WTC11 (cell line): ENCODE measurements at regions not wholly inside any gene's neighbourhood (a gene's known extent, or its start where the extent isn't known, plus 50 kb on each side); places are given as distances from the start of the nearest gene placed in this dataset.

Experiments
- ATAC-seq: fragments of 200-7000 bp; cut with Tn5 transposase; 2 replicates; pipeline ENCODE4 v1.10.0; 2021; ENCODE audit warnings: mild to moderate bottlenecking, moderate library complexity
- CTCF ChIA-PET: fragments of 300-600 bp; sonication (Branson Sonifier 250); formaldehyde crosslinking; loops from one replicate; lab custom pipeline; 2021; ENCODE audit warnings: antibody characterized with exemption; lab: Charles Lee
- POLR2A ChIA-PET: fragments of 350-600 bp; sonication (Branson Sonifier 250); formaldehyde crosslinking; loops from one replicate; lab custom pipeline; 2021; ENCODE audit warnings: antibody characterized with exemption; lab: Charles Lee
- DNase-seq: peaks from one replicate; pipeline ENCODE4 v3.0.0; 2021; ENCODE audit warnings: low spot score
- H3K27ac Mint-ChIP-seq: 2 replicates; pipeline ENCODE4 v1.8.0; 2021; ENCODE audit warnings: mixed read lengths
- H3K27me3 Mint-ChIP-seq: 2 replicates; pipeline ENCODE4 v1.8.0; 2021; ENCODE audit warnings: low read depth, mild to moderate bottlenecking, moderate library complexity, mixed read lengths
- H3K36me3 Mint-ChIP-seq: 2 replicates; pipeline ENCODE4 v1.8.0; 2021; ENCODE audit warnings: mixed read lengths
- H3K4me1 Mint-ChIP-seq: 2 replicates; pipeline ENCODE4 v1.8.0; 2022; ENCODE audit warnings: mixed read lengths
- H3K4me3 Mint-ChIP-seq: 2 replicates; pipeline ENCODE4 v1.8.0; 2021; ENCODE audit warnings: mild to moderate bottlenecking, moderate library complexity, mixed read lengths
- H3K9me3 Mint-ChIP-seq: 2 replicates; pipeline ENCODE4 v1.8.0; 2021; ENCODE audit warnings: mixed read lengths
- ATF1 ChIP-seq: sonication (generic); formaldehyde crosslinking; IDR thresholded peaks from 2 replicates; pipeline ENCODE4 v1.8.1; 2023; ENCODE audit warnings: mild to moderate bottlenecking, moderate library complexity, missing genetic modification reagents
- CBFB ChIP-seq: sonication (generic); formaldehyde crosslinking; IDR thresholded peaks from 2 replicates; pipeline ENCODE4 v1.8.1; 2022; ENCODE audit warnings: mild to moderate bottlenecking, low read depth, missing genetic modification reagents
- ZNF263 ChIP-seq: sonication (generic); formaldehyde crosslinking; IDR thresholded peaks from 2 replicates; pipeline ENCODE4 v1.8.1; 2022; ENCODE audit warnings: low read depth, mild to moderate bottlenecking, moderate library complexity, missing genetic modification reagents
- TF ChIP-seq, protein P1 (sequence below): sonication (generic); formaldehyde crosslinking; conservative IDR thresholded peaks from 2 replicates; pipeline ENCODE4 v1.8.1; 2023; ENCODE audit warnings: mild to moderate bottlenecking, low read depth, missing genetic modification reagents, moderate library complexity
- TF ChIP-seq, protein P2 (sequence below): sonication (generic); formaldehyde crosslinking; IDR thresholded peaks from 2 replicates; pipeline ENCODE4 v1.8.1; 2023; ENCODE audit warnings: mild to moderate bottlenecking, missing genetic modification reagents
- TF ChIP-seq, protein P3 (sequence below): sonication (generic); formaldehyde crosslinking; IDR thresholded peaks from 2 replicates; pipeline ENCODE4 v1.8.1; 2022; ENCODE audit warnings: mild to moderate bottlenecking, missing genetic modification reagents, moderate library complexity, borderline replicate concordance
- TF ChIP-seq, protein P4 (sequence below): sonication (generic); formaldehyde crosslinking; IDR thresholded peaks from 2 replicates; pipeline ENCODE4 v1.8.1; 2023; ENCODE audit warnings: mild to moderate bottlenecking, moderate library complexity, missing genetic modification reagents
- TF ChIP-seq, protein P5 (sequence below): sonication (generic); formaldehyde crosslinking; IDR thresholded peaks from 2 replicates; pipeline ENCODE4 v1.8.0; 2022; ENCODE audit warnings: missing genetic modification reagents

DNA sequence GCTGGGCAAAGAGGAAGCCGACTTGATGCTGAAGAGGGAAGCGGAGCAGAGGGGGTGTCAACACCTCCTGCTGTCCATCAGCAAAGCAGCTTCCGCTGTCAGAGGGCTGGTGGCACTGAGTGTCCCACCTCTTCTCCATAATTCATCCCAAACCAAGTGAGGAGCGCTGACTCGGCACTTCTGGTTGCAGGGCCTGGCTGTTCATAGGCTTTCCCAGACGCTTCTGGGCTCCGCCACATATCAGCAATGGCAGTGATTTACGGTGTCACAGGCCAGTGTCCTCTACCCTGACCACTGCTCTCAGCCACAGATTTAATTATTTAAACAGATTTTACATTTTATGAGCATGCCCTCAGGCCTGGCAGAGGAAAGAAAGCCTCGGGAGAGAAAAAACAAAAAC lies 70.1 kb upstream of the TENM4 start (continued):
- TF ChIP-seq, protein P1, sequence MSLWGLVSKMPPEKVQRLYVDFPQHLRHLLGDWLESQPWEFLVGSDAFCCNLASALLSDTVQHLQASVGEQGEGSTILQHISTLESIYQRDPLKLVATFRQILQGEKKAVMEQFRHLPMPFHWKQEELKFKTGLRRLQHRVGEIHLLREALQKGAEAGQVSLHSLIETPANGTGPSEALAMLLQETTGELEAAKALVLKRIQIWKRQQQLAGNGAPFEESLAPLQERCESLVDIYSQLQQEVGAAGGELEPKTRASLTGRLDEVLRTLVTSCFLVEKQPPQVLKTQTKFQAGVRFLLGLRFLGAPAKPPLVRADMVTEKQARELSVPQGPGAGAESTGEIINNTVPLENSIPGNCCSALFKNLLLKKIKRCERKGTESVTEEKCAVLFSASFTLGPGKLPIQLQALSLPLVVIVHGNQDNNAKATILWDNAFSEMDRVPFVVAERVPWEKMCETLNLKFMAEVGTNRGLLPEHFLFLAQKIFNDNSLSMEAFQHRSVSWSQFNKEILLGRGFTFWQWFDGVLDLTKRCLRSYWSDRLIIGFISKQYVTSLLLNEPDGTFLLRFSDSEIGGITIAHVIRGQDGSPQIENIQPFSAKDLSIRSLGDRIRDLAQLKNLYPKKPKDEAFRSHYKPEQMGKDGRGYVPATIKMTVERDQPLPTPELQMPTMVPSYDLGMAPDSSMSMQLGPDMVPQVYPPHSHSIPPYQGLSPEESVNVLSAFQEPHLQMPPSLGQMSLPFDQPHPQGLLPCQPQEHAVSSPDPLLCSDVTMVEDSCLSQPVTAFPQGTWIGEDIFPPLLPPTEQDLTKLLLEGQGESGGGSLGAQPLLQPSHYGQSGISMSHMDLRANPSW (CRISPR knock-in tag): no peak

DNA sequence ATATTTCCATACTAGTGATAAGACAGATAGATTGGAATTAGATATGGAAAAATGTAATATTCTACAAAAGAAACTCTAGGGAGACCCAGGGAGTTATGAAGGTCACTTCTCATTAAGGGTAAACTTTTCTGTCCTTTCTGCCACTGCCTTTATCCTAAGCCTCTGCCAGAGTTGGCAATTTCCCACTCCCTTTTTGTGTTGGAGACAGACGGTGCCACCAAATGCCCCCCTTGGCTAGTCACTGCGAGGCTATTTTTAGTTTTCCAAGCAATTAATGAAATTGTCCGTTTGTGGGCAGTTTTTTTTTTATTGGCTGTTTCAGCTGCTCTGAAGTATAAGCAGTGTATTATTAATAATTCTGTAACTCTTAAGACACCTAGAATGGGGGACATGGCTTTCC lies 67.6 kb upstream of the TENM4 start:
- Mint-ChIP-seq H3K27ac (no peak overlapping the region), H3K4me1 (peaks cover 14% of the 10 kb centered on the region), H3K9me3 (no peaks in the 10 kb centered on the region), H3K27me3 (peaks cover 13% of the 10 kb centered on the region), H3K4me3 (no peak overlapping the region)
- CTCF ChIA-PET: interaction anchor here (0.7 kb wide), 1 partner anchor 68 kb away, joined by 4 read pairs; the partner anchor contains the start of gene TENM4
- POLR2A ChIA-PET: no interaction called here
- no peak for DNase-seq
- no peak for ATAC-seq
- TF ChIP-seq, protein P2, sequence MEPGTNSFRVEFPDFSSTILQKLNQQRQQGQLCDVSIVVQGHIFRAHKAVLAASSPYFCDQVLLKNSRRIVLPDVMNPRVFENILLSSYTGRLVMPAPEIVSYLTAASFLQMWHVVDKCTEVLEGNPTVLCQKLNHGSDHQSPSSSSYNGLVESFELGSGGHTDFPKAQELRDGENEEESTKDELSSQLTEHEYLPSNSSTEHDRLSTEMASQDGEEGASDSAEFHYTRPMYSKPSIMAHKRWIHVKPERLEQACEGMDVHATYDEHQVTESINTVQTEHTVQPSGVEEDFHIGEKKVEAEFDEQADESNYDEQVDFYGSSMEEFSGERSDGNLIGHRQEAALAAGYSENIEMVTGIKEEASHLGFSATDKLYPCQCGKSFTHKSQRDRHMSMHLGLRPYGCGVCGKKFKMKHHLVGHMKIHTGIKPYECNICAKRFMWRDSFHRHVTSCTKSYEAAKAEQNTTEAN (CRISPR knock-in tag): no peak
- TF ChIP-seq, protein P3, sequence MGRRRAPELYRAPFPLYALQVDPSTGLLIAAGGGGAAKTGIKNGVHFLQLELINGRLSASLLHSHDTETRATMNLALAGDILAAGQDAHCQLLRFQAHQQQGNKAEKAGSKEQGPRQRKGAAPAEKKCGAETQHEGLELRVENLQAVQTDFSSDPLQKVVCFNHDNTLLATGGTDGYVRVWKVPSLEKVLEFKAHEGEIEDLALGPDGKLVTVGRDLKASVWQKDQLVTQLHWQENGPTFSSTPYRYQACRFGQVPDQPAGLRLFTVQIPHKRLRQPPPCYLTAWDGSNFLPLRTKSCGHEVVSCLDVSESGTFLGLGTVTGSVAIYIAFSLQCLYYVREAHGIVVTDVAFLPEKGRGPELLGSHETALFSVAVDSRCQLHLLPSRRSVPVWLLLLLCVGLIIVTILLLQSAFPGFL (CRISPR knock-in tag): no peak
- no peak for TF ChIP-seq CBFB (CRISPR knock-in tag)
- TF ChIP-seq, protein P4, sequence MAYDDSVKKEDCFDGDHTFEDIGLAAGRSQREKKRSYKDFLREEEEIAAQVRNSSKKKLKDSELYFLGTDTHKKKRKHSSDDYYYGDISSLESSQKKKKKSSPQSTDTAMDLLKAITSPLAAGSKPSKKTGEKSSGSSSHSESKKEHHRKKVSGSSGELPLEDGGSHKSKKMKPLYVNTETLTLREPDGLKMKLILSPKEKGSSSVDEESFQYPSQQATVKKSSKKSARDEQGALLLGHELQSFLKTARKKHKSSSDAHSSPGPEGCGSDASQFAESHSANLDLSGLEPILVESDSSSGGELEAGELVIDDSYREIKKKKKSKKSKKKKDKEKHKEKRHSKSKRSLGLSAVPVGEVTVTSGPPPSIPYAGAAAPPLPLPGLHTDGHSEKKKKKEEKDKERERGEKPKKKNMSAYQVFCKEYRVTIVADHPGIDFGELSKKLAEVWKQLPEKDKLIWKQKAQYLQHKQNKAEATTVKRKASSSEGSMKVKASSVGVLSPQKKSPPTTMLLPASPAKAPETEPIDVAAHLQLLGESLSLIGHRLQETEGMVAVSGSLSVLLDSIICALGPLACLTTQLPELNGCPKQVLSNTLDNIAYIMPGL: no peak
- TF ChIP-seq, all 79 proteins: peak for 0
- H3K36me3 Mint-ChIP-seq: no peaks in the 10 kb centered on the region

DNA sequence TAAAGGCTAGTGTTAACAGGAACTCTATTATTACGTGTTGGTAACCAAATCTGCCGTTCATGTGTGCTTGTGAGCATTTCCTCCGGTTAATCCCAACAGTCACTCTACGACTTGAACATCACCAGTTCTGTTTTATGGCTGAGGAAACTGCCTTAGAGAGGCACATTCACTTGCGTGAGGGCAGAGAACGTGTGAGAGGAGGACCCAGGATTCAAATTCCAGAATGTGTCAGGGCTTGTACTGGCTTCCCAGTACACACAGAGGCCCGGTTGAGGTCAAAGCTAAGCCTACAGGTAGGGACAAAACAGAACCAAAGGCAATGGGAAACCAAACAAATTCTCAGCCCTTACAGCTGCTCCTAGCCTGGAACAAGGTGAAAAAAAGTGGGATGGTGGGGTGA lies 66.9 kb upstream of the TENM4 start:
- Mint-ChIP-seq H3K27me3 (peaks cover 11% of the 10 kb centered on the region), H3K9me3 (no peaks in the 10 kb centered on the region), H3K36me3 (no peaks in the 10 kb centered on the region), H3K27ac (no peak overlapping the region), H3K4me1 (peaks cover 16% of the 10 kb centered on the region), H3K4me3 (no peak overlapping the region)
- ChIA-PET CTCF (interaction anchor here (0.7 kb wide), 1 partner anchor 67 kb away, joined by 4 read pairs; the partner anchor contains the start of gene TENM4), POLR2A (no interaction called here)
- ATAC-seq (no peak), DNase-seq (no peak)
- TF ChIP-seq ZNF263 (CRISPR knock-in tag): no peak
- TF ChIP-seq, protein P5, sequence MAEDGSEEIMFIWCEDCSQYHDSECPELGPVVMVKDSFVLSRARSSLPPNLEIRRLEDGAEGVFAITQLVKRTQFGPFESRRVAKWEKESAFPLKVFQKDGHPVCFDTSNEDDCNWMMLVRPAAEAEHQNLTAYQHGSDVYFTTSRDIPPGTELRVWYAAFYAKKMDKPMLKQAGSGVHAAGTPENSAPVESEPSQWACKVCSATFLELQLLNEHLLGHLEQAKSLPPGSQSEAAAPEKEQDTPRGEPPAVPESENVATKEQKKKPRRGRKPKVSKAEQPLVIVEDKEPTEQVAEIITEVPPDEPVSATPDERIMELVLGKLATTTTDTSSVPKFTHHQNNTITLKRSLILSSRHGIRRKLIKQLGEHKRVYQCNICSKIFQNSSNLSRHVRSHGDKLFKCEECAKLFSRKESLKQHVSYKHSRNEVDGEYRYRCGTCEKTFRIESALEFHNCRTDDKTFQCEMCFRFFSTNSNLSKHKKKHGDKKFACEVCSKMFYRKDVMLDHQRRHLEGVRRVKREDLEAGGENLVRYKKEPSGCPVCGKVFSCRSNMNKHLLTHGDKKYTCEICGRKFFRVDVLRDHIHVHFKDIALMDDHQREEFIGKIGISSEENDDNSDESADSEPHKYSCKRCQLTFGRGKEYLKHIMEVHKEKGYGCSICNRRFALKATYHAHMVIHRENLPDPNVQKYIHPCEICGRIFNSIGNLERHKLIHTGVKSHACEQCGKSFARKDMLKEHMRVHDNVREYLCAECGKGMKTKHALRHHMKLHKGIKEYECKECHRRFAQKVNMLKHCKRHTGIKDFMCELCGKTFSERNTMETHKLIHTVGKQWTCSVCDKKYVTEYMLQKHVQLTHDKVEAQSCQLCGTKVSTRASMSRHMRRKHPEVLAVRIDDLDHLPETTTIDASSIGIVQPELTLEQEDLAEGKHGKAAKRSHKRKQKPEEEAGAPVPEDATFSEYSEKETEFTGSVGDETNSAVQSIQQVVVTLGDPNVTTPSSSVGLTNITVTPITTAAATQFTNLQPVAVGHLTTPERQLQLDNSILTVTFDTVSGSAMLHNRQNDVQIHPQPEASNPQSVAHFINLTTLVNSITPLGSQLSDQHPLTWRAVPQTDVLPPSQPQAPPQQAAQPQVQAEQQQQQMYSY (CRISPR knock-in tag): no peak
- TF ChIP-seq ATF1 (CRISPR knock-in tag): no peak
